Large intestine (tissue), 3 donors: ENCODE measurements at regions not wholly inside any gene's neighbourhood (a gene's known extent, or its start where the extent isn't known, plus 50 kb on each side); places are given as distances from the start of the nearest gene placed in this dataset.

ENCODE experiments used
- DNase-seq, 2 donors: peaks; one replicate each; pipeline versions ENCODE4 v3.0.0 to v3.0.0-alpha.2; 2013
- H3K27ac ChIP-seq: one replicate; pipeline ENCODE4 v1.5.1; 2013; ENCODE audit warnings: low read length
- H3K27me3 ChIP-seq: 2 replicates; pipeline ENCODE4 v1.6.1; 2013; ENCODE audit warnings: low read length; ENCODE audit not compliant: control insufficient read depth, insufficient read depth
- H3K36me3 ChIP-seq: 2 replicates; pipeline ENCODE4 v1.6.1; 2013; ENCODE audit warnings: low read length; ENCODE audit not compliant: control insufficient read depth, insufficient read depth
- H3K4me1 ChIP-seq: one replicate; pipeline ENCODE4 v1.6.1; 2013; ENCODE audit warnings: low read length; ENCODE audit not compliant: control insufficient read depth, insufficient read depth
- H3K4me3 ChIP-seq: one replicate; pipeline ENCODE4 v1.5.1; 2013; ENCODE audit warnings: low read length
- H3K9me3 ChIP-seq: one replicate; pipeline ENCODE4 v1.6.1; 2013; ENCODE audit warnings: mild to moderate bottlenecking, low read depth, low read length, moderate library complexity; ENCODE audit not compliant: control insufficient read depth
- WGBS: methylation state at CpG from one replicate; pipeline ENCODE4 v1.1.5; 2013; ENCODE audit warnings: low lambda C conversion rate; ENCODE audit not compliant: insufficient coverage; 5-methylcytosine and 5-hydroxymethylcytosine counted together

- Histone ChIP-seq H3K27me3 (no peaks in the 10 kb centered on the region), H3K36me3 (no peaks in the 10 kb centered on the region), H3K27ac (no peak overlapping the region), H3K4me1 (no peaks in the 10 kb centered on the region), H3K9me3 (no peaks in the 10 kb centered on the region), H3K4me3 (no peak overlapping the region)
- no CpG with 5 or more reads among the region's 5 CpGs for WGBS
- DNase-seq = no peak
Measured at GRCh38 chr18:30568333-30568732, 474.2 kb downstream of the DSC3 start.

DNA sequence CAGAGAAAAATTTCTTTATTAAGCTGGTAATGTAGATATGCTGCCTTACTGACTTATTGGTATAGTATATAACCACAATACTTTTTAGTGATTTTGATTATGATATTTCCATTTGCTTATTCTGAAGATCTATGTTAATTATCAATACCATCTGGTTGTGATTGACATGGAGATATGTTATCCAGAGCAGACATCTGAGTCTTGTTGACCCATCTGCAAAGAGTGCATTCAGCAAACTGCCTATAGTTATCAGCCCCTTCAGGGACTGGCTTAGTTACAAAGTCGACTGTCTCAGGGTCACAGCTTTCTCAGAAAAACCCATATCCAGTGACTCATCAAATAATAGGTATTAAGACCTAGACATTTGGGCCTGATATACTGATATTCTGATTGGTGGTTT, 475.7 kb downstream of the DSC3 start:
- no peaks in the 10 kb centered on the region for H3K36me3 ChIP-seq
- no peak overlapping the region for H3K27ac ChIP-seq
- no peaks in the 10 kb centered on the region for H3K4me1 ChIP-seq
- no peaks in the 10 kb centered on the region for H3K9me3 ChIP-seq
- H3K4me3 ChIP-seq = no peak overlapping the region
- no peaks in the 10 kb centered on the region for H3K27me3 ChIP-seq
- WGBS = no CpG with 5 or more reads among the region's 1 CpG
- DNase-seq = no peak

DNA sequence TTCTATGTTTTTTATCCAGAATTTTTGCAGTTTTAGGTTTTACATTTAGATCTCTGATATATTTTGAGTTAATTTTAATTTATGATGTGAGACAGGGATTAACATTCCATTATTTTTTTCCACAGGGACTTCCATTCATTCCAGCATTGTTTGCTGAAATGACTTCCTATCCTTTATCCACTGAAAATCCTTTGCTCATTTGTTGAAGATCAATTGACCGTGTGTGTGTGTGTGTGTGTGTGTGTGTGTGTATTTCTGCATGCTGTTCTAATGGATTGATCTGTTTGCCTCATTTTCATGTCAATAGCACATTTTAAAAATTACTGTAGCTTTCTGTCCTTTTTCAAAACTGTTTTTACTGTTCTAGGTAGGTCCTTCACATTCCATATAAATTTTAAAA, 480.3 kb downstream of the DSC3 start:
- H3K27me3 ChIP-seq = no peaks in the 10 kb centered on the region
- DNase-seq = no peak
- no peaks in the 10 kb centered on the region for H3K9me3 ChIP-seq
- no CpG with 5 or more reads among the region's 1 CpG for WGBS
- H3K4me3 ChIP-seq = no peak overlapping the region
- no peaks in the 10 kb centered on the region for H3K4me1 ChIP-seq
- H3K36me3 ChIP-seq = no peaks in the 10 kb centered on the region
- no peak overlapping the region for H3K27ac ChIP-seq

- Histone ChIP-seq H3K4me1 (no peaks in the 10 kb centered on the region), H3K4me3 (no peak overlapping the region), H3K27me3 (no peaks in the 10 kb centered on the region), H3K36me3 (no peaks in the 10 kb centered on the region), H3K9me3 (no peaks in the 10 kb centered on the region), H3K27ac (no peak overlapping the region)
- no peak for DNase-seq
- no CpG with 5 or more reads among the region's 11 CpGs for WGBS
Measured at GRCh38 chr18:30556112-30556511, 486.4 kb downstream of the DSC3 start.

DNA sequence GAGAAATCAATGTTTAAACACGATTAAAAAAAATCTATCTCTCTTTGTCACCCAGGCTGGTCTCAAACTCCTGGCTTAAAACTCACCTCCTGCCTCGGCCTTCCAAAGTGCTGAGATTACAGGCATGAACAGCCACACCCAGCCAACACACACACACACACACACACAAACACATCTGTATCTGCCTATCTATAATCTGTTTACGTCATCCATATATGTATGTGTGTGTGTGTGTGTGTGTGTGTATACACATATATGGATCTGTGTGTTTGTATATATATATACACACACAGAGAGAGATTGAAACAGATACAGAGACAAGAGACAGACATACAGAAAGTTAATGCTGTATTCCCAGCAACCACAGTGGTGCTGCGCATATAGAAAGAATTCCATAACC, 497.1 kb downstream of the DSC3 start:
- H3K9me3 ChIP-seq = no peaks in the 10 kb centered on the region
- no peaks in the 10 kb centered on the region for H3K36me3 ChIP-seq
- H3K27ac ChIP-seq = no peak overlapping the region
- no peaks in the 10 kb centered on the region for H3K27me3 ChIP-seq
- H3K4me1 ChIP-seq = no peaks in the 10 kb centered on the region
- no peak for DNase-seq
- H3K4me3 ChIP-seq = no peak overlapping the region
- WGBS = 83% methylated on average over 1 of the region's 4 CpGs

GRCh38 chr18:30544141-30544540, 498.4 kb downstream of the DSC3 start:
- Histone ChIP-seq H3K27ac (no peak overlapping the region), H3K4me3 (no peak overlapping the region), H3K4me1 (no peaks in the 10 kb centered on the region), H3K36me3 (no peaks in the 10 kb centered on the region), H3K9me3 (no peaks in the 10 kb centered on the region), H3K27me3 (no peaks in the 10 kb centered on the region)
- 100% methylated on average over 1 of the region's 2 CpGs for WGBS
- DNase-seq = no peak

GRCh38 chr18:30533716-30534115, 508.8 kb downstream of the DSC3 start:
- Histone ChIP-seq H3K9me3 (no peaks in the 10 kb centered on the region), H3K36me3 (no peaks in the 10 kb centered on the region), H3K4me1 (no peaks in the 10 kb centered on the region), H3K27me3 (no peaks in the 10 kb centered on the region), H3K4me3 (no peak overlapping the region), H3K27ac (no peak overlapping the region)
- no peak for DNase-seq
- no CpG with 5 or more reads among the region's 1 CpG for WGBS

DNA sequence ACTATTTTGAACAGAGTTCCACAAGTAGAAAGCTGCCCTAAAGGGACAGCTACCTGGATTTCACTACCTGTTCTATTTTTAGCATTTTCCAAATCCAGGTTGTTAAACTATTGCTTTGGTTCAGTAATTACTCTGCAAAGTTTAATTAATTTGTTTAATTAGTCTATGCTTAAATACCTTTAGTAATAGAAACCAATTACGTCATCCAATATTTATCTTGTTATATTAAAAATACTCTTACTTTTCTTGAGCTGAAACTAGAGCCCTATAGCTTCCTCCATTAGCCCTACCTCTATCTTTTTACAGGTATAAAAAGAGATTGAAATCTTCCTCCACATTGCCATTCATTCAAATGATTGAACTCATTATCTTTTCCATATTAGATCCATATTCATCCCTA, 514.6 kb downstream of the DSC3 start:
- WGBS = 100% methylated on average over 1 of the region's 1 CpG

GRCh38 chr18:30527226-30527625, 515.3 kb downstream of the DSC3 start:
- H3K36me3 ChIP-seq = no peaks in the 10 kb centered on the region
- no peak overlapping the region for H3K27ac ChIP-seq
- WGBS = 75% methylated on average over 1 of the region's 1 CpG
- H3K4me3 ChIP-seq = no peak overlapping the region
- DNase-seq = no peak
- no peaks in the 10 kb centered on the region for H3K27me3 ChIP-seq
- no peaks in the 10 kb centered on the region for H3K9me3 ChIP-seq
- no peaks in the 10 kb centered on the region for H3K4me1 ChIP-seq

More for the DNA sequence above, 514.6 kb downstream of the DSC3 start:
- no peak for DNase-seq
- no peak overlapping the region for H3K27ac ChIP-seq
- H3K9me3 ChIP-seq = no peaks in the 10 kb centered on the region
- H3K27me3 ChIP-seq = no peaks in the 10 kb centered on the region
- H3K36me3 ChIP-seq = no peaks in the 10 kb centered on the region
- no peak overlapping the region for H3K4me3 ChIP-seq
- H3K4me1 ChIP-seq = no peaks in the 10 kb centered on the region

- Histone ChIP-seq H3K36me3 (no peaks in the 10 kb centered on the region), H3K27ac (no peak overlapping the region), H3K9me3 (no peaks in the 10 kb centered on the region), H3K4me1 (no peaks in the 10 kb centered on the region), H3K27me3 (no peaks in the 10 kb centered on the region), H3K4me3 (no peak overlapping the region)
- no peak for DNase-seq
- WGBS = 100% methylated on average over 2 of the region's 4 CpGs
Measured at GRCh38 chr18:30522288-30522929, 520.1 kb downstream of the DSC3 start.

DNA sequence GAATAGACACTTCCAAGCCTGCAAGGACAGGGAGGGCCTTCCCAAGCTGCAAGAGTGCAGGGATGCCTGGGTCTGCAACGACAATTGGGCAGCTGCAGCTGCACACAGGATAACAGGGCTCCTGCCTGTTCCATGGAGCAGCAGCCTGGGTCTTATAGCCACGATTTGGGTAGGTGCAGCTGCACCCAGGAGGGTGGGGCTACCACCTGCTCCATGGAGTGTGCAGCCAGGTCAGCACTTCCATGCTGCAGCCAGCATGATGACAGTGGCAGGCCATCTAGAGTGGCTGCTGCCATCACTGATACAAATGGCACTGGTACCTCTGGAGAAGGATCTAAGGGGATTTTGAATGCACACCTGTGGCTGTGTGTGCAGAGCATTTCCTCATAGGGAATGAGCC, 528.5 kb downstream of the DSC3 start:
- Histone ChIP-seq H3K27me3 (no peaks in the 10 kb centered on the region), H3K4me1 (no peaks in the 10 kb centered on the region), H3K9me3 (no peaks in the 10 kb centered on the region), H3K4me3 (no peak overlapping the region), H3K27ac (no peak overlapping the region), H3K36me3 (no peaks in the 10 kb centered on the region)
- WGBS = no CpG with 5 or more reads among the region's 2 CpGs
- DNase-seq = no peak
